GM23248 (cell line): ENCODE measurements at regions not wholly inside any gene's neighbourhood (a gene's known extent, or its start where the extent isn't known, plus 50 kb on each side); places are given as distances from the start of the nearest gene placed in this dataset.

ENCODE experiments used
- EZH2 ChIP-seq: fragments of 200-600 bp; sonication (generic); IDR thresholded peaks from 2 replicates; pipeline ENCODE4 v1.6.1; 2018; ENCODE audit warnings: antibody characterized with exemption, mild to moderate bottlenecking; ENCODE audit not compliant: insufficient read depth, poor library complexity, severe bottlenecking
- EZH2phosphoT487 ChIP-seq: fragments of 200-600 bp; sonication (generic); IDR thresholded peaks from 2 replicates; pipeline ENCODE4 v1.6.1; 2018; ENCODE audit warnings: antibody characterized with exemption, moderate library complexity, mild to moderate bottlenecking, low read depth; ENCODE audit not compliant: insufficient read depth

- TF ChIP-seq EZH2phosphoT487 (no peak), EZH2 (no peak)
Measured at GRCh38 chr3:34983631-34984030, 655.7 kb upstream of the ARPP21 start.
